GM12878 (cell line): ENCODE measurements at regions not wholly inside any gene's neighbourhood (a gene's known extent, or its start where the extent isn't known, plus 50 kb on each side); places are given as distances from the start of the nearest gene placed in this dataset.

ENCODE experiments used
- CBFB ChIP-seq: IDR thresholded peaks from 2 replicates; pipeline ENCODE4 v1.6.1; 2016; ENCODE audit warnings: antibody characterized with exemption, low read depth
- SMC3 ChIP-seq: IDR thresholded peaks from 2 replicates; pipeline ENCODE4 v1.6.1; 2011; ENCODE audit warnings: low read length, improper control_type of control experiment, borderline replicate concordance
- TBL1XR1 ChIP-seq: IDR thresholded peaks from 2 replicates; pipeline ENCODE4 v1.6.1; 2012; ENCODE audit warnings: low read depth, low read length, improper control_type of control experiment
- TCF12 ChIP-seq: IDR thresholded peaks from 2 replicates; pipeline ENCODE4 v1.6.1; 2011; ENCODE audit warnings: low read depth, mild to moderate bottlenecking, low read length
- TF ChIP-seq, protein P1 (sequence below), 3 experiments: IDR thresholded peaks in 2 of 3; conservative IDR thresholded peaks in 1 of 3; 2 replicates each; pipeline ENCODE4 v1.5.1; 2011; ENCODE audit warnings: low read depth in 3 of 3, low read length in 3 of 3, mild to moderate bottlenecking in 3 of 3, control low read depth in 2 of 3, moderate library complexity in 2 of 3, inconsistent platforms in 1 of 3, mixed read lengths in 1 of 3; ENCODE audit not compliant: control insufficient read depth in 2 of 3, insufficient read depth in 1 of 3; ENCODE audit errors: extremely low read depth in 1 of 3

DNA sequence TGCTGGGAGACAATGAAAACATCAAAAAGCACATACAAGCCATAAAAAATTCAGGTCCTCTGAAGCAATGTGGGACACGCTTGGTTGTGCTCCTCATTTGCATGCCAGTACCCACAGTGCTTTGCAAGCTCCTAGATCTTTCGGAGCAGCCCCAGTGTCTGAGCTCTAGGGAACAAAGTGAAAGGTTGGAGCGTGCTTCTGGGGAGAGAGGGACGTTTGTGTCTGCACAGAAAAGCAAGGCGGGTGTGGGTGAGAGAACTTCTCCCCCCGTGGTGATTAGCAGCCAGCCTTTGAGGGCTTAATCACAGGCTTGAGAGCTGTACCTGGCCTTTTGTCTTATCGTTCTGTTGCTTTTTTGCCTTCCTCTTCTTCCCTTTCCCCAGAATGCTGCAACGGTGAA, 76.7 kb upstream of the HABP2 start:
- no peak for TF ChIP-seq CBFB
- TF ChIP-seq, protein P1, sequence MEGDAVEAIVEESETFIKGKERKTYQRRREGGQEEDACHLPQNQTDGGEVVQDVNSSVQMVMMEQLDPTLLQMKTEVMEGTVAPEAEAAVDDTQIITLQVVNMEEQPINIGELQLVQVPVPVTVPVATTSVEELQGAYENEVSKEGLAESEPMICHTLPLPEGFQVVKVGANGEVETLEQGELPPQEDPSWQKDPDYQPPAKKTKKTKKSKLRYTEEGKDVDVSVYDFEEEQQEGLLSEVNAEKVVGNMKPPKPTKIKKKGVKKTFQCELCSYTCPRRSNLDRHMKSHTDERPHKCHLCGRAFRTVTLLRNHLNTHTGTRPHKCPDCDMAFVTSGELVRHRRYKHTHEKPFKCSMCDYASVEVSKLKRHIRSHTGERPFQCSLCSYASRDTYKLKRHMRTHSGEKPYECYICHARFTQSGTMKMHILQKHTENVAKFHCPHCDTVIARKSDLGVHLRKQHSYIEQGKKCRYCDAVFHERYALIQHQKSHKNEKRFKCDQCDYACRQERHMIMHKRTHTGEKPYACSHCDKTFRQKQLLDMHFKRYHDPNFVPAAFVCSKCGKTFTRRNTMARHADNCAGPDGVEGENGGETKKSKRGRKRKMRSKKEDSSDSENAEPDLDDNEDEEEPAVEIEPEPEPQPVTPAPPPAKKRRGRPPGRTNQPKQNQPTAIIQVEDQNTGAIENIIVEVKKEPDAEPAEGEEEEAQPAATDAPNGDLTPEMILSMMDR (IDR thresholded peaks at IDR 0.05 in 2 of 3, conservative IDR thresholded peaks at IDR 0.05 in 1 of 3; ENCODE audit: control insufficient read depth in 2 of 3, extremely low read depth in 1 of 3, insufficient read depth in 1 of 3, low read depth in 3 of 3, low read length in 3 of 3), result no peak
- TF ChIP-seq SMC3, result no peak
- TF ChIP-seq TBL1XR1, result no peak
- no peak for TF ChIP-seq TCF12
